Transverse colon (tissue), 4 donors: ENCODE measurements at regions not wholly inside any gene's neighbourhood (a gene's known extent, or its start where the extent isn't known, plus 50 kb on each side); places are given as distances from the start of the nearest gene placed in this dataset.

Source experiments
- DNase-seq: peaks from one replicate; pipeline ENCODE4 v3.0.0-alpha.2; 2019
- H3K27ac ChIP-seq, 4 donors: fragments of 200-600 bp; sonication (generic); 2 replicates each; pipeline ENCODE4 v1.5.1; 2016 to 2018; ENCODE audit warnings: inconsistent platforms in 4 of 4
- H3K27me3 ChIP-seq: fragments of 200-600 bp; sonication (generic); 2 replicates; pipeline ENCODE4 v1.5.1; 2017; ENCODE audit warnings: inconsistent platforms
- H3K36me3 ChIP-seq, 4 donors: fragments of 200-600 bp; sonication (generic); 2 replicates each; pipeline ENCODE4 v1.5.1; 2017 to 2019; ENCODE audit warnings: inconsistent platforms in 4 of 4
- H3K4me1 ChIP-seq, 4 donors: fragments of 200-600 bp; sonication (generic); 2 replicates each; pipeline ENCODE4 v1.5.1; 2017 to 2020; ENCODE audit warnings: inconsistent platforms in 4 of 4
- H3K4me3 ChIP-seq, 4 donors: fragments of 200-600 bp; sonication (generic); 1 replicate in 1 of 4; 2 replicates in 3 of 4; pipeline versions ENCODE4 v1.5.1 to v1.6.1; 2017 to 2019; ENCODE audit warnings: inconsistent platforms in 4 of 4
- H3K9me3 ChIP-seq, 2 donors: fragments of 200-600 bp; sonication (generic); 2 replicates each; pipeline ENCODE4 v1.5.1; 2017 to 2019; ENCODE audit warnings: inconsistent platforms in 2 of 2
- CTCF ChIP-seq, 5 experiments: fragments of 200-600 bp in 3 of 5; fragments of 450-650 bp in 2 of 5; sonication (generic) in 3 of 5; IDR thresholded peaks; 1 replicate in 2 of 5; 2 replicates in 3 of 5; pipeline ENCODE4 v1.5.1; 2016 to 2017; ENCODE audit warnings: antibody characterized with exemption in 5 of 5, inconsistent platforms in 3 of 5, mild to moderate bottlenecking in 2 of 5, moderate library complexity in 1 of 5
- EP300 ChIP-seq: sonication (generic); formaldehyde crosslinking; IDR thresholded peaks from one replicate; pipeline ENCODE4 v1.6.1; 2017; ENCODE audit warnings: antibody characterized with exemption, low read depth
- POLR2A ChIP-seq: fragments of 450-650 bp; IDR thresholded peaks from one replicate; pipeline ENCODE4 v1.6.1; 2016; ENCODE audit warnings: antibody characterized with exemption, mild to moderate bottlenecking, moderate library complexity
- POLR2AphosphoS5 ChIP-seq, 3 donors: sonication (generic); formaldehyde crosslinking; IDR thresholded peaks; one replicate each; pipeline ENCODE4 v1.6.1; 2016; ENCODE audit warnings: antibody characterized with exemption in 3 of 3
- WGBS, 2 donors: methylation state at CpG; one replicate each; pipeline ENCODE4 v1.1.5; 2018; ENCODE audit warnings: low coverage in 1 of 2; 5-methylcytosine and 5-hydroxymethylcytosine counted together
- in situ Hi-C, 4 donors: fragments of 200-750 bp; cut with MboI; loops; one replicate each; pipeline versions ENCODE4 v1.15.0 to v1.15.1; 2017; ENCODE audit warnings: low sequenced_read_pairs in 3 of 4, low pct_ligation_motif_present in 1 of 4, low pct_unique_long_range_greater_than_20kb in 1 of 4
- intact Hi-C: fragments of 100-400 bp; cut with DNase I; formaldehyde crosslinking; loops from one replicate; pipeline ENCODE4 v1.15.1; 2023; ENCODE audit warnings: low total_unique reads

DNA sequence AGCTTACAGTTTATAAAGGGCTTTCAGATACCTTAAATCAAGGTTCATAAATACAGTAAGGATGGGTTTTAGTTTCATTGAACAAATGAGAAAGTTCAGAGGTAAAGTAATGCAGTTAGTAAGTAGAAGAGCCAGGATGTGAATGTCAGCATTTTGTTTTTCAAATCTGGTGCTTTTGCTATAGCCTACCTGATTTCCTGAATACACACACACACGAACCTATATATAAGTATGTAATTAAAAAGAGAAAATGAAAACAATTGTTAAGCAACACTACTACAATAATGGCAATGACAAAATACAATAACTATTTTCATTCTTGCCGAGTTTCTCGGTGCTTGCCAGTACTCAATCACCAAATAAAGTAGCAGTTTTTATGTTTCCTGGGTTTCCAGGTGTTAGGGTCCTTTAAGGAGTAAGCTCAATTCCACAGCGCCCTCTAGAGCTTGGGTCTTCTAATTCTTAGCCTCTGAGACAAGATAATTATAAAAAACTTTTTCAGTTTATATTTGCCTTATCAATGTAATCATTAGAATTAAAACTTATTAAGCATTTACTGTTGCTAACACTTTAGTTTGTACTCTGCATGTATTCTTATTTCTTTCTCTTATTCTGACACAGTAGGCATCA lies 512.9 kb upstream of the ACVR2A start:
- whole genome bisulfite sequencing, 2 donors: 22 to 27% methylated on average over 4 of the region's 4 CpGs
- intact Hi-C loops (no loop called here), in situ Hi-C loops (no loop called here)

DNA sequence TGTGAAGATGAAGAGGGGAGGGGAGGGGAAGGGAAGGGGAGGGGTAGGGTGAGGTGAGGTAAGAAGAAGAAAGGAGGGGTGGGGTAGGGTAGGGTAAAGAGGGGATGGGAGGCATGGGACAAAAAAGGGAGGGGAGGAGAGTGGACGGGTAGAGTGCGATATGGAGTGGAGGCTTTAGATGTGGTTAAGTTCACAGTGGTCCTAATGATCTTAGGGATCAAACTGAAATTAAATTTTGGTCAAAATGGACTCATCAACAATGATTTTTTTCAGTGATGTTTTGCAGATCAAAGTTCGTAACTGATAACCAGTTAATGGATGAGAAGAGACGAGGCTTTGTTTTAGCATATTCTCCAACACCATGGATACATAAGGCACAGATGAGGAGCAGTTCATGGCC lies 513.9 kb upstream of the ACVR2A start:
- in situ Hi-C loops: no loop called here
- H3K4me3 ChIP-seq: no peak overlapping the region
- H3K36me3 ChIP-seq: no peaks in the 10 kb centered on the region
- H3K4me1 ChIP-seq: peaks cover 0 to 4% (median 0%) of the 10 kb centered on the region in 4 donors
- DNase-seq: no peak
- WGBS, 2 donors: 88 to 94% methylated on average over 2 to 4 of the region's 4 CpGs
- no peaks in the 10 kb centered on the region for H3K27me3 ChIP-seq
- no peaks in the 10 kb centered on the region for H3K9me3 ChIP-seq
- intact Hi-C loops: no loop called here
- no peak overlapping the region for H3K27ac ChIP-seq
- TF ChIP-seq POLR2A (no peak), POLR2AphosphoS5 (IDR thresholded peaks at IDR 0.05) (no peak), CTCF (IDR thresholded peaks at IDR 0.05) (no peak), EP300 (no peak)

More for the DNA sequence above, 512.9 kb upstream of the ACVR2A start:
- TF ChIP-seq CTCF (IDR thresholded peaks at IDR 0.05): peak; percentile 35 to 51 (median 41)
- TF ChIP-seq POLR2AphosphoS5 (IDR thresholded peaks at IDR 0.05): no peak
- Histone ChIP-seq H3K4me1 (no peaks in the 10 kb centered on the region), H3K9me3 (no peaks in the 10 kb centered on the region), H3K27ac (no peak overlapping the region), H3K4me3 (no peak overlapping the region), H3K36me3 (no peaks in the 10 kb centered on the region), H3K27me3 (no peaks in the 10 kb centered on the region)
- peak; percentile 38 for DNase-seq

DNA sequence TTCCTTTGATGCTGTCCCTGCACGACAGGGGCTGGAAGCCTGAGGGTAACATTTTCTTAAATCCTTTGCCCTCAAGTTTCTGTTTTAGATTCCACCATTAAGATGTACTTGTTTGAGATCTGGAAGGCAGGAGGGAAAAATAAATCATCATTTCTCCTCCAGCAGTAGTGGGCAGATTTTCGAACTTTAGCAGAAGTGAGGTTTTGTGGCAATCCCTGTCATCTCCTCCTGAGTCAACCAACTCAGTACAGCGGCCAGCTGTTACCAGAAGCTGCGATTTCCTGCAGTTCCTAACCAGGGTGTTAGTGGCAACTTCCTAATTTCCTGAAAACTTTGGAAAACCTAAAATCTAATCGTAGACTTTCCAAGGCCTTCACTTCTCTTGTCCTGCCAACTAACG lies 517.2 kb upstream of the ACVR2A start:
- H3K4me1 ChIP-seq: peaks cover 0 to 6% (median 2%) of the 10 kb centered on the region in 4 donors
- no peaks in the 10 kb centered on the region for H3K36me3 ChIP-seq
- no peak overlapping the region for H3K4me3 ChIP-seq
- no peak overlapping the region for H3K27ac ChIP-seq
- in situ Hi-C loops (no loop called here), intact Hi-C loops (no loop called here)
- TF ChIP-seq POLR2A: no peak
- no peak for TF ChIP-seq CTCF (IDR thresholded peaks at IDR 0.05)
- TF ChIP-seq EP300: no peak
- no peak for TF ChIP-seq POLR2AphosphoS5 (IDR thresholded peaks at IDR 0.05)
- no peaks in the 10 kb centered on the region for H3K9me3 ChIP-seq
- H3K27me3 ChIP-seq: no peaks in the 10 kb centered on the region
- no peak for DNase-seq
- 65 to 70% methylated on average over 5 to 6 of the region's 6 CpGs for WGBS, 2 donors

GRCh38 chr2:147325990-147326389 lies 518.8 kb upstream of the ACVR2A start:
- peaks cover 0 to 6% (median 2%) of the 10 kb centered on the region in 4 donors for H3K4me1 ChIP-seq
- DNase-seq: no peak
- no peaks in the 10 kb centered on the region for H3K27me3 ChIP-seq
- H3K9me3 ChIP-seq: peaks cover 6 to 8% of the 10 kb centered on the region in 2 donors
- WGBS, 2 donors: 32 to 50% methylated on average over 1 of the region's 1 CpG
- no peaks in the 10 kb centered on the region for H3K36me3 ChIP-seq
- TF ChIP-seq POLR2A (no peak), CTCF (IDR thresholded peaks at IDR 0.05) (no peak), EP300 (no peak), POLR2AphosphoS5 (IDR thresholded peaks at IDR 0.05) (no peak)
- no peak overlapping the region for H3K27ac ChIP-seq
- in situ Hi-C loops (no loop called here), intact Hi-C loops (no loop called here)
- H3K4me3 ChIP-seq: no peak overlapping the region
